Kidney (tissue), 13 donors: ENCODE measurements at regions not wholly inside any gene's neighbourhood (a gene's known extent, or its start where the extent isn't known, plus 50 kb on each side); places are given as distances from the start of the nearest gene placed in this dataset.

Experiments used
- DNase-seq, 5 donors: peaks; one replicate each; pipeline ENCODE4 v3.0.0-alpha.2; 2013 to 2020
- FAIRE-seq: peaks from 2 replicates; lab custom pipeline; 2012; peaks lifted over from hg19 to GRCh38; lab: Jason Lieb, UNC
- H3K27ac ChIP-seq, 2 donors: one replicate each; pipeline ENCODE4 v1.7.0; 2013; ENCODE audit warnings: low read depth in 2 of 2, low read length in 2 of 2, inconsistent platforms in 1 of 2
- H3K27me3 ChIP-seq: one replicate; pipeline ENCODE4 v1.7.1; 2013; ENCODE audit warnings: low read length, inconsistent platforms; ENCODE audit not compliant: control insufficient read depth, insufficient read depth
- H3K36me3 ChIP-seq, 3 donors: one replicate each; pipeline versions ENCODE4 v1.7.0 to v1.7.1; 2013; ENCODE audit warnings: low read length in 3 of 3, control low read depth in 1 of 3, inconsistent platforms in 1 of 3; ENCODE audit not compliant: insufficient read depth in 3 of 3, control insufficient read depth in 2 of 3
- H3K4me1 ChIP-seq, 3 donors: one replicate each; pipeline versions ENCODE4 v1.7.0 to v1.7.1; 2013; ENCODE audit warnings: low read length in 3 of 3, inconsistent platforms in 1 of 3, low read depth in 1 of 3; ENCODE audit not compliant: control insufficient read depth in 2 of 3, insufficient read depth in 2 of 3
- H3K4me3 ChIP-seq, 3 donors: one replicate each; pipeline versions ENCODE4 v1.7.0 to v1.8.1; 2013; ENCODE audit warnings: low read length in 3 of 3, control low read depth in 1 of 3, inconsistent platforms in 1 of 3
- H3K9ac ChIP-seq, 3 donors: one replicate each; pipeline versions ENCODE4 v1.7.0 to v1.7.1; 2013; ENCODE audit warnings: low read length in 3 of 3, control low read depth in 1 of 3, inconsistent platforms in 1 of 3
- H3K9me3 ChIP-seq, 3 donors: one replicate each; pipeline versions ENCODE4 v1.7.0 to v1.7.1; 2013; ENCODE audit warnings: low read length in 3 of 3, control low read depth in 1 of 3, inconsistent platforms in 1 of 3; ENCODE audit not compliant: control insufficient read depth in 2 of 3, insufficient read depth in 1 of 3
- CTCF ChIP-seq: IDR thresholded peaks from 3 replicates; pipeline ENCODE4 v1.5.1; 2012; ENCODE audit warnings: mild to moderate bottlenecking, moderate library complexity, borderline replicate concordance; ENCODE audit not compliant: insufficient read depth; ENCODE audit errors: extremely low read depth
- intact Hi-C: fragments of 100-400 bp; cut with DNase I; formaldehyde crosslinking; loops from one replicate; pipeline ENCODE4 v1.11.1; 2022
- donor health status: control.
- donor health status: control.
- donor health status: control.
- donor health status: control.
- donor health status: control.
- donor health status: DM: yes; HTN: yes; CAD: no.
- donor health status: Normal renal cell carcinoma (clear cell type).

- no peak for DNase-seq
Observed at GRCh38 chr21:24617819-24618218, 989.5 kb downstream of the MRPL39 start.

DNA sequence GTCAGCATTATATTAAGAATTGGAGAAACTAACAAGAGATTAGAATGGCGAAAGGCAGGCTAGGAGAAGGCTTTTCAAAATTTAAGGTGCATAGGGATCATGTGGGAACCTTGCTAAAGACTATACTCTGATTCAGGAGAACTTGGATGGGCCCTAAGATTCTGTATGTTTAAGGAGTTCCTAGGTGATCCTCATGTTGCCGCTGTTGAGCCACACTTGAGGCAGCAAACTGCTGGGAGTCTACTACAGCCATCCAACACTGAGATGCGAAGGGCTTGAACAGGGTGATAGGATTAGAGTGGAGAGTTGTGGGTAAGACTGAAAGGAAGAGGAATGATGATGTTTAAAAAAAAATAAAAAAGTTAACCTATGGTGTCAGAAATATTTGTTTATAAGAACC is 1013.2 kb downstream of the MRPL39 start:
- no peak overlapping the region for H3K4me3 ChIP-seq
- no peaks in the 10 kb centered on the region for H3K9me3 ChIP-seq
- FAIRE-seq (no peak), DNase-seq (no peak)
- no peak for TF ChIP-seq CTCF
- no peak overlapping the region for H3K27ac ChIP-seq
- H3K9ac ChIP-seq, result no peak overlapping the region
- no peaks in the 10 kb centered on the region for H3K27me3 ChIP-seq
- no peaks in the 10 kb centered on the region for H3K36me3 ChIP-seq
- intact Hi-C loops, result no loop called here
- no peaks in the 10 kb centered on the region for H3K4me1 ChIP-seq

More at GRCh38 chr21:24617819-24618218, 989.5 kb downstream of the MRPL39 start:
- no peaks in the 10 kb centered on the region for H3K27me3 ChIP-seq
- no peak overlapping the region for H3K9ac ChIP-seq
- intact Hi-C loops, result no loop called here
- FAIRE-seq, result no peak
- no peak for TF ChIP-seq CTCF
- no peak overlapping the region for H3K4me3 ChIP-seq
- H3K27ac ChIP-seq, result no peak overlapping the region
- no peaks in the 10 kb centered on the region for H3K36me3 ChIP-seq
- no peaks in the 10 kb centered on the region for H3K4me1 ChIP-seq
- H3K9me3 ChIP-seq, result no peaks in the 10 kb centered on the region

GRCh38 chr21:24590261-24590660 is 1017.0 kb downstream of the MRPL39 start:
- FAIRE-seq, result no peak
- H3K27me3 ChIP-seq, result no peaks in the 10 kb centered on the region

More at GRCh38 chr21:24590261-24590660, 1017.0 kb downstream of the MRPL39 start:
- no peak for DNase-seq
- Histone ChIP-seq H3K4me1 (no peaks in the 10 kb centered on the region), H3K9me3 (no peaks in the 10 kb centered on the region), H3K36me3 (no peaks in the 10 kb centered on the region), H3K9ac (no peak overlapping the region), H3K4me3 (no peak overlapping the region), H3K27ac (no peak overlapping the region)
- TF ChIP-seq CTCF, result no peak
- intact Hi-C loops, result no loop called here
